ENCODE measurements at regions not wholly inside any gene's neighbourhood (a gene's known extent, or its start where the extent isn't known, plus 50 kb on each side); places are given as distances from the start of the nearest gene placed in this dataset.

GRCh38 chr10:130412317-130412716, 276.1 kb downstream of the GLRX3 start:
- no peak overlapping the region for H3K4me3 ChIP-seq (ENCODE audit: low read depth in 2 of 2, low read length in 2 of 2)
- ATAC-seq (no peak), DNase-seq (ENCODE audit: low read depth, low spot score) (no peak)
- POLR2A ChIA-PET, result no interaction called here
- CTCF ChIA-PET, result no interaction called here
- H3K9me3 ChIP-seq (ENCODE audit: control insufficient read depth, insufficient read depth, low read depth, low read length), result no peaks in the 10 kb centered on the region
- TF ChIP-seq POLR2AphosphoS5 (IDR thresholded peaks at IDR 0.05; ENCODE audit: low read depth, low read length) (no peak), CTCF (IDR thresholded peaks at IDR 0.05) (no peak), TCF7L2 (IDR thresholded peaks at IDR 0.05; ENCODE audit: low read depth, low read length) (no peak), SIN3A (IDR thresholded peaks at IDR 0.05; ENCODE audit: borderline replicate concordance, insufficient read depth, low read depth, low read length) (no peak), REST (IDR thresholded peaks at IDR 0.05; ENCODE audit: insufficient read depth in 1 of 2, low read depth in 2 of 2, low read length in 1 of 2) (no peak)
- no peaks in the 10 kb centered on the region for H3K36me3 ChIP-seq (ENCODE audit: control insufficient read depth, insufficient read depth, low read length)
- in situ Hi-C loops (cut with HindIII; ENCODE audit: low pct_unique_long_range_greater_than_20kb, low sequenced_read_pairs) (no loop called here), intact Hi-C loops (cut with micrococcal nuclease; ENCODE audit: unreplicated experiment) (no loop called here)
- H3K27me3 ChIP-seq (ENCODE audit: control insufficient read depth, insufficient read depth, low read length), result peaks cover 11% of the 10 kb centered on the region
- no peak overlapping the region for H3K27ac ChIP-seq (ENCODE audit: low read length)
- BruUV-seq (replicated peaks), result no TSS peak
- no peaks in the 10 kb centered on the region for H3K4me1 ChIP-seq (ENCODE audit: control insufficient read depth, insufficient read depth, low read length)

- POLR2A ChIA-PET, result no interaction called here
- Histone ChIP-seq H3K27me3 (ENCODE audit: control insufficient read depth, insufficient read depth, low read length) (peaks cover 14% of the 10 kb centered on the region), H3K36me3 (ENCODE audit: control insufficient read depth, insufficient read depth, low read length) (no peaks in the 10 kb centered on the region), H3K9me3 (ENCODE audit: control insufficient read depth, insufficient read depth, low read depth, low read length) (no peaks in the 10 kb centered on the region), H3K4me3 (ENCODE audit: low read depth in 2 of 2, low read length in 2 of 2) (no peak overlapping the region), H3K4me1 (ENCODE audit: control insufficient read depth, insufficient read depth, low read length) (no peaks in the 10 kb centered on the region), H3K27ac (ENCODE audit: low read length) (no peak overlapping the region)
- CTCF ChIA-PET, result no interaction called here
- intact Hi-C loops (cut with micrococcal nuclease; ENCODE audit: unreplicated experiment), result no loop called here
- DNase-seq (ENCODE audit: low read depth, low spot score) (no peak), ATAC-seq (no peak)
- in situ Hi-C loops (cut with HindIII; ENCODE audit: low pct_unique_long_range_greater_than_20kb, low sequenced_read_pairs), result no loop called here
- TF ChIP-seq POLR2AphosphoS5 (IDR thresholded peaks at IDR 0.05; ENCODE audit: low read depth, low read length), result no peak
- no peak for TF ChIP-seq REST (IDR thresholded peaks at IDR 0.05; ENCODE audit: insufficient read depth in 1 of 2, low read depth in 2 of 2, low read length in 1 of 2)
- TF ChIP-seq CTCF (IDR thresholded peaks at IDR 0.05), result no peak
- no peak for TF ChIP-seq SIN3A (IDR thresholded peaks at IDR 0.05; ENCODE audit: borderline replicate concordance, insufficient read depth, low read depth, low read length)
- TF ChIP-seq TCF7L2 (IDR thresholded peaks at IDR 0.05; ENCODE audit: low read depth, low read length), result no peak
- no TSS peak for BruUV-seq (replicated peaks)
These were observed 280.4 kb downstream of the GLRX3 start for GRCh38 chr10:130416334-130417150.
